Type B pancreatic cell (in vitro differentiated cells): ENCODE measurements at regions not wholly inside any gene's neighbourhood (a gene's known extent, or its start where the extent isn't known, plus 50 kb on each side); places are given as distances from the start of the nearest gene placed in this dataset.

ENCODE experiments used
- DNase-seq: peaks from one replicate; pipeline ENCODE4 v3.0.0; 2021; ENCODE audit warnings: mixed read lengths; ENCODE audit not compliant: unreplicated experiment; ENCODE audit errors: extremely low spot score
- H3K27ac Mint-ChIP-seq: 2 replicates; pipeline ENCODE4 v1.8.0; 2021; ENCODE audit warnings: mild to moderate bottlenecking, mixed read lengths
- H3K27me3 Mint-ChIP-seq: 2 replicates; pipeline ENCODE4 v1.8.0; 2021; ENCODE audit warnings: mixed read lengths
- H3K36me3 Mint-ChIP-seq: 2 replicates; pipeline ENCODE4 v1.8.0; 2021; ENCODE audit warnings: mixed read lengths
- H3K4me1 Mint-ChIP-seq: one replicate; pipeline ENCODE4 v1.8.0; 2021; ENCODE audit warnings: mixed read lengths; ENCODE audit not compliant: unreplicated experiment
- H3K4me3 Mint-ChIP-seq: 2 replicates; pipeline ENCODE4 v1.8.0; 2021; ENCODE audit warnings: mild to moderate bottlenecking, mixed read lengths
- H3K9me3 Mint-ChIP-seq: 2 replicates; pipeline ENCODE4 v1.8.0; 2021; ENCODE audit warnings: mixed read lengths
- CTCF ChIP-seq: fragments of 200-600 bp; sonication (generic); conservative IDR thresholded peaks from 2 replicates; pipeline ENCODE4 v1.5.0; 2021; ENCODE audit warnings: antibody characterized with exemption, mild to moderate bottlenecking

GRCh38 chr17:52823155-52823554 is 664.6 kb upstream of the CA10 start:
- Mint-ChIP-seq H3K4me3 (no peak overlapping the region), H3K9me3 (no peaks in the 10 kb centered on the region), H3K36me3 (no peaks in the 10 kb centered on the region), H3K27ac (no peak overlapping the region), H3K27me3 (no peaks in the 10 kb centered on the region), H3K4me1 (no peaks in the 10 kb centered on the region)
- no peak for TF ChIP-seq CTCF
- no peak for DNase-seq

GRCh38 chr17:52790359-52790955 is 631.9 kb upstream of the CA10 start:
- peaks cover 4% of the 10 kb centered on the region for H3K27me3 Mint-ChIP-seq
- H3K36me3 Mint-ChIP-seq = no peaks in the 10 kb centered on the region
- no peak for DNase-seq
- no peak overlapping the region for H3K27ac Mint-ChIP-seq
- no peak for TF ChIP-seq CTCF
- H3K4me1 Mint-ChIP-seq = no peaks in the 10 kb centered on the region
- H3K4me3 Mint-ChIP-seq = no peak overlapping the region
- H3K9me3 Mint-ChIP-seq = no peaks in the 10 kb centered on the region

GRCh38 chr17:52789829-52790228 is 631.3 kb upstream of the CA10 start:
- no peaks in the 10 kb centered on the region for H3K9me3 Mint-ChIP-seq
- no peak overlapping the region for H3K4me3 Mint-ChIP-seq
- TF ChIP-seq CTCF = no peak
- H3K27me3 Mint-ChIP-seq = peaks cover 4% of the 10 kb centered on the region
- no peaks in the 10 kb centered on the region for H3K36me3 Mint-ChIP-seq
- no peak for DNase-seq
- no peak overlapping the region for H3K27ac Mint-ChIP-seq
- H3K4me1 Mint-ChIP-seq = no peaks in the 10 kb centered on the region

- DNase-seq = no peak
- no peaks in the 10 kb centered on the region for H3K36me3 Mint-ChIP-seq
- TF ChIP-seq CTCF = no peak
- H3K27me3 Mint-ChIP-seq = no peaks in the 10 kb centered on the region
- no peak overlapping the region for H3K4me3 Mint-ChIP-seq
- H3K4me1 Mint-ChIP-seq = no peaks in the 10 kb centered on the region
- H3K9me3 Mint-ChIP-seq = no peaks in the 10 kb centered on the region
- H3K27ac Mint-ChIP-seq = no peak overlapping the region
Observed at GRCh38 chr17:52776234-52776633, 617.7 kb upstream of the CA10 start.

- no peak for TF ChIP-seq CTCF
- H3K9me3 Mint-ChIP-seq = peaks cover 7% of the 10 kb centered on the region
- DNase-seq = no peak
- no peak overlapping the region for H3K4me3 Mint-ChIP-seq
- H3K27me3 Mint-ChIP-seq = peaks cover 5% of the 10 kb centered on the region
- no peaks in the 10 kb centered on the region for H3K36me3 Mint-ChIP-seq
- no peaks in the 10 kb centered on the region for H3K4me1 Mint-ChIP-seq
- no peak overlapping the region for H3K27ac Mint-ChIP-seq
Observed at GRCh38 chr17:52762794-52763167, 604.3 kb upstream of the CA10 start.
